A549 (cell line): ENCODE measurements at regions not wholly inside any gene's neighbourhood (a gene's known extent, or its start where the extent isn't known, plus 50 kb on each side); places are given as distances from the start of the nearest gene placed in this dataset.

Experiments
- ATAC-seq, 2 experiments: fragments of 200-7000 bp in 1 of 2; fragments of >200 bp in 1 of 2; cut with Nextera tagmentation in 1 of 2; cut with Tn5 transposase in 1 of 2; 3 replicates each; pipeline versions ENCODE4 v1.8.0 to v1.9.1; 2018 to 2020; ENCODE audit warnings: mild to moderate bottlenecking in 1 of 2, moderate library complexity in 1 of 2
- CTCF ChIA-PET: fragments of 300-600 bp; sonication (Branson Sonifier 250); formaldehyde crosslinking; extraction: SDS; loops from one replicate; lab custom pipeline; 2021; ENCODE audit warnings: antibody characterized with exemption, inconsistent platforms; lab: Yijun Ruan, JAX
- POLR2A ChIA-PET: fragments of 350-600 bp; formaldehyde crosslinking; extraction: SDS; loops from one replicate; lab custom pipeline; 2021; ENCODE audit warnings: antibody characterized with exemption, inconsistent platforms; lab: Yijun Ruan, JAX
- DNase-seq, 2 experiments: peaks; one replicate each; pipeline versions ENCODE4 v3.0.0 to v3.0.0-alpha.2; 2011 to 2016; ENCODE audit warnings: low read depth in 1 of 2, low spot score in 1 of 2
- FAIRE-seq: peaks from 2 replicates; lab custom pipeline; 2011; peaks lifted over from hg19 to GRCh38; lab: Jason Lieb, UNC
- H3K27ac ChIP-seq, 2 experiments: fragments of >200 bp; sonication (Bioruptor Twin); formaldehyde crosslinking; 3 replicates each; pipeline ENCODE4 v1.5.1; 2016 to 2017
- H3K4me1 ChIP-seq: fragments of >200 bp; sonication (Bioruptor Twin); formaldehyde crosslinking; 3 replicates; pipeline ENCODE4 v1.6.1; 2016
- H3K4me2 ChIP-seq: fragments of >200 bp; sonication (Bioruptor Twin); formaldehyde crosslinking; 3 replicates; pipeline ENCODE4 v1.6.1; 2016
- H3K4me3 ChIP-seq: fragments of >200 bp; sonication (Bioruptor Twin); formaldehyde crosslinking; 3 replicates; pipeline ENCODE4 v1.5.1; 2016
- H3K9me3 ChIP-seq: fragments of >200 bp; sonication (Bioruptor Twin); formaldehyde crosslinking; 3 replicates; pipeline ENCODE4 v1.6.1; 2016
- ATOH8 ChIP-seq: fragments of 250-450 bp; sonication (Bioruptor Pico); IDR thresholded peaks from 2 replicates; pipeline ENCODE4 v1.5.0; 2020; ENCODE audit warnings: low read depth, mild to moderate bottlenecking, moderate library complexity
- CBX2 ChIP-seq: fragments of 200-600 bp; sonication (generic); IDR thresholded peaks from 2 replicates; pipeline ENCODE4 v1.6.1; 2016; ENCODE audit warnings: low read depth, mild to moderate bottlenecking, borderline replicate concordance
- CBX8 ChIP-seq: fragments of 200-600 bp; sonication (generic); IDR thresholded peaks from 2 replicates; pipeline ENCODE4 v1.6.1; 2016
- CHD4 ChIP-seq: fragments of 200-600 bp; sonication (generic); IDR thresholded peaks from 2 replicates; pipeline ENCODE4 v1.6.1; 2016; ENCODE audit warnings: antibody characterized with exemption, mild to moderate bottlenecking, borderline replicate concordance
- EHF ChIP-seq: fragments of 250-450 bp; sonication (Bioruptor Pico); IDR thresholded peaks from 2 replicates; pipeline ENCODE4 v1.5.0; 2020; ENCODE audit warnings: mild to moderate bottlenecking
- EHMT2 ChIP-seq: fragments of 200-600 bp; sonication (generic); IDR thresholded peaks from 2 replicates; pipeline ENCODE4 v1.6.1; 2016; ENCODE audit warnings: antibody characterized with exemption, low read depth, mild to moderate bottlenecking, moderate library complexity
- EP300 ChIP-seq, 2 experiments: fragments of >200 bp; sonication (Bioruptor Twin); formaldehyde crosslinking; IDR thresholded peaks; 2 replicates in 1 of 2; 3 replicates in 1 of 2; pipeline ENCODE4 v1.6.1; 2016 to 2017
- FOXS1 ChIP-seq: fragments of 250-450 bp; sonication (Bioruptor Pico); IDR thresholded peaks from 2 replicates; pipeline ENCODE4 v1.5.0; 2020; ENCODE audit warnings: mild to moderate bottlenecking, moderate library complexity
- HES2 ChIP-seq: fragments of >200 bp; sonication (Bioruptor Twin); formaldehyde crosslinking; IDR thresholded peaks from 2 replicates; pipeline ENCODE4 v1.6.1; 2016
- HOXA7 ChIP-seq: fragments of 250-450 bp; sonication (Bioruptor Pico); IDR thresholded peaks from 2 replicates; pipeline ENCODE4 v1.5.0; 2020; ENCODE audit warnings: mild to moderate bottlenecking, moderate library complexity
- HOXB13 ChIP-seq: fragments of 250-450 bp; sonication (Bioruptor Pico); IDR thresholded peaks from 2 replicates; pipeline ENCODE4 v1.5.0; 2020; ENCODE audit warnings: low read depth, mild to moderate bottlenecking, moderate library complexity
- JUNB ChIP-seq: fragments of >200 bp; sonication (Bioruptor Twin); formaldehyde crosslinking; IDR thresholded peaks from 2 replicates; pipeline ENCODE4 v1.6.1; 2016
- KDM1A ChIP-seq: fragments of 200-600 bp; sonication (generic); IDR thresholded peaks from 2 replicates; pipeline ENCODE4 v1.6.1; 2016; ENCODE audit warnings: low read depth, mild to moderate bottlenecking
- KDM5A ChIP-seq: fragments of 200-600 bp; sonication (generic); IDR thresholded peaks from 2 replicates; pipeline ENCODE4 v1.6.1; 2016; ENCODE audit warnings: antibody characterized with exemption, mild to moderate bottlenecking
- MAZ ChIP-seq: fragments of 150-350 bp; IDR thresholded peaks from 2 replicates; pipeline ENCODE4 v1.6.1; 2014; ENCODE audit warnings: antibody characterized with exemption, low read depth, low read length, borderline replicate concordance
- PBX3 ChIP-seq: IDR thresholded peaks from 2 replicates; pipeline ENCODE4 v1.6.1; 2012
- PHF8 ChIP-seq: fragments of 200-600 bp; sonication (generic); IDR thresholded peaks from 2 replicates; pipeline ENCODE4 v1.6.1; 2016; ENCODE audit warnings: low read depth, mild to moderate bottlenecking, antibody characterized with exemption, moderate library complexity, borderline replicate concordance
- POLR2A ChIP-seq: IDR thresholded peaks from 2 replicates; pipeline ENCODE4 v1.6.1; 2012; ENCODE audit warnings: mild to moderate bottlenecking, low read length
- RAD21 ChIP-seq, 2 experiments: fragments of >200 bp in 1 of 2; sonication (Bioruptor Twin) in 1 of 2; formaldehyde crosslinking in 1 of 2; IDR thresholded peaks in 1 of 2; conservative IDR thresholded peaks in 1 of 2; 2 replicates in 1 of 2; 3 replicates in 1 of 2; pipeline ENCODE4 v1.6.1; 2012 to 2018; ENCODE audit warnings: inconsistent platforms in 1 of 2
- RCOR1 ChIP-seq: fragments of 150-350 bp; IDR thresholded peaks from 2 replicates; pipeline ENCODE4 v1.6.1; 2014; ENCODE audit warnings: antibody characterized with exemption, low read length, low read depth
- RNF2 ChIP-seq: fragments of 200-600 bp; sonication (generic); IDR thresholded peaks from 2 replicates; pipeline ENCODE4 v1.6.1; 2016; ENCODE audit warnings: low read depth, mild to moderate bottlenecking, antibody characterized with exemption, moderate library complexity, borderline replicate concordance
- TFCP2L1 ChIP-seq: fragments of 250-450 bp; sonication (Bioruptor Pico); IDR thresholded peaks from 2 replicates; pipeline ENCODE4 v1.5.0; 2021; ENCODE audit warnings: mild to moderate bottlenecking
- TP53 ChIP-seq: fragments of 250-450 bp; sonication (Bioruptor Pico); IDR thresholded peaks from 2 replicates; pipeline ENCODE4 v1.5.0; 2021; ENCODE audit warnings: mild to moderate bottlenecking, moderate library complexity
- USF2 ChIP-seq: fragments of 450-650 bp; IDR thresholded peaks from 2 replicates; pipeline ENCODE4 v1.6.1; 2014; ENCODE audit warnings: antibody characterized with exemption
- ZC3H11A ChIP-seq: fragments of 450-650 bp; IDR thresholded peaks from 2 replicates; pipeline ENCODE4 v1.6.1; 2014; ENCODE audit warnings: antibody characterized with exemption, mild to moderate bottlenecking
- ZFP36 ChIP-seq: fragments of 450-650 bp; IDR thresholded peaks from 2 replicates; pipeline ENCODE4 v1.6.1; 2014; ENCODE audit warnings: borderline replicate concordance; ENCODE audit not compliant: partially characterized antibody
- WGBS: methylation state at CpG from one replicate; pipeline ENCODE4 v1.1.6; 2017; ENCODE audit errors: missing lambda C conversion rate; 5-methylcytosine and 5-hydroxymethylcytosine counted together

- FAIRE-seq: no peak
- Histone ChIP-seq H3K4me1 (no peaks in the 10 kb centered on the region), H3K27ac (no peak overlapping the region), H3K4me2 (no peak overlapping the region), H3K9me3 (peaks cover 5% of the 10 kb centered on the region; the same call in 1 of the 3 replicates), H3K4me3 (no peak overlapping the region)
- ATAC-seq: no peak; a peak in 1 of 6 replicates
- 62% methylated on average over 8 of the region's 8 CpGs for WGBS
- POLR2A ChIA-PET: no interaction called here
- no peak for DNase-seq
- CTCF ChIA-PET: interaction anchor here (1.2 to 1.9 kb wide), 2 partner anchors 14 to 195 kb away, joined by 3 to 4 read pairs; no protein-coding TSS in a partner anchor
- TF ChIP-seq EHF: no peak
- TF ChIP-seq CHD4: no peak
- no peak for TF ChIP-seq PBX3
- no peak for TF ChIP-seq HES2
- no peak for TF ChIP-seq EP300 (IDR thresholded peaks at IDR 0.05)
- TF ChIP-seq ATOH8 (CRISPR knock-in tag): no peak
- TF ChIP-seq ZC3H11A: no peak
Observed at GRCh38 chr1:47515164-47515789, 77.4 kb downstream of the FOXD2 start.

- POLR2A ChIA-PET: no interaction called here
- no peak overlapping the region for H3K4me2 ChIP-seq
- TF ChIP-seq RNF2: no peak
- ATAC-seq (no peak), DNase-seq (no peak), FAIRE-seq (no peak)
- no peak overlapping the region for H3K4me3 ChIP-seq
- H3K9me3 ChIP-seq: peaks cover 5% of the 10 kb centered on the region; the same call in 1 of the 3 replicates
- H3K4me1 ChIP-seq: no peaks in the 10 kb centered on the region
- no peak overlapping the region for H3K27ac ChIP-seq
- 53% methylated on average over 2 of the region's 2 CpGs for WGBS
- CTCF ChIA-PET: interaction anchor here (1.0 to 1.4 kb wide), 6 partner anchors 11 to 208 kb away, joined by 3 to 4 read pairs (median 3); no protein-coding TSS in a partner anchor
Observed at GRCh38 chr1:47517946-47518345, 80.1 kb downstream of the FOXD2 start.

- no peak for TF ChIP-seq FOXS1
- TF ChIP-seq CBX8: no peak
- no peak for TF ChIP-seq EHMT2
- TF ChIP-seq HOXA7 (CRISPR knock-in tag): no peak
- no peak for TF ChIP-seq TP53 (CRISPR knock-in tag)
- TF ChIP-seq KDM1A: no peak
- TF ChIP-seq CBX2: no peak
- no peak for TF ChIP-seq USF2
- no peaks in the 10 kb centered on the region for H3K4me1 ChIP-seq
- H3K4me3 ChIP-seq: no peak overlapping the region
- 0 out of 3 replicates have a peak, but pooled peaks cover 2% of the 10 kb centered on the region for H3K9me3 ChIP-seq
- POLR2A ChIA-PET: no interaction called here
- no peak for ATAC-seq
- CTCF ChIA-PET: interaction anchor here (1.5 kb wide), 1 partner anchor 10 kb away, joined by 6 read pairs; no protein-coding TSS in a partner anchor
- H3K27ac ChIP-seq: no peak overlapping the region
- FAIRE-seq: no peak
- no peak for DNase-seq
- 79% methylated on average over 4 of the region's 4 CpGs for WGBS
- H3K4me2 ChIP-seq: no peak overlapping the region
Observed at GRCh38 chr1:47519491-47519890, 81.6 kb downstream of the FOXD2 start.

- 86% methylated on average over 3 of the region's 3 CpGs for WGBS
- Histone ChIP-seq H3K9me3 (no peaks in the 10 kb centered on the region), H3K4me3 (no peak overlapping the region), H3K4me1 (no peaks in the 10 kb centered on the region), H3K27ac (no peak overlapping the region), H3K4me2 (no peak overlapping the region)
- no peak for DNase-seq
- FAIRE-seq: no peak
- no peak for ATAC-seq
- CTCF ChIA-PET: interaction anchor here (1.1 to 1.5 kb wide), 2 partner anchors 9 to 70 kb away, joined by 3 to 6 read pairs; no protein-coding TSS in a partner anchor
- no peak for TF ChIP-seq MAZ
- no peak for TF ChIP-seq POLR2A
- no peak for TF ChIP-seq TFCP2L1
- TF ChIP-seq HOXB13 (CRISPR knock-in tag): no peak
- TF ChIP-seq RCOR1: no peak
- TF ChIP-seq JUNB: no peak
- TF ChIP-seq ZFP36: no peak
- no peak for TF ChIP-seq CBX8
- TF ChIP-seq RAD21 (conservative IDR thresholded peaks at IDR 0.05 in 1 of 2, IDR thresholded peaks at IDR 0.05 in 1 of 2): no peak
- no peak for TF ChIP-seq PHF8
- TF ChIP-seq KDM5A: no peak
- TF ChIP-seq, all 56 proteins: peak for 0
- POLR2A ChIA-PET: no interaction called here
Observed at GRCh38 chr1:47519971-47520370, 82.1 kb downstream of the FOXD2 start.
